Osteoblast (primary cell): ENCODE measurements at regions not wholly inside any gene's neighbourhood (a gene's known extent, or its start where the extent isn't known, plus 50 kb on each side); places are given as distances from the start of the nearest gene placed in this dataset.

Source experiments
- DNase-seq: peaks from one replicate; pipeline ENCODE4 v3.0.0; 2011; ENCODE audit warnings: low spot score, mixed read lengths; ENCODE audit not compliant: insufficient read length; ENCODE audit errors: missing footprints
- H2AFZ ChIP-seq: 2 replicates; pipeline ENCODE4 v1.6.0; 2011; ENCODE audit warnings: mild to moderate bottlenecking, low read length
- H3K27ac ChIP-seq: 2 replicates; pipeline ENCODE4 v1.5.1; 2011; ENCODE audit warnings: mild to moderate bottlenecking, low read depth, low read length, moderate library complexity
- H3K27me3 ChIP-seq: 2 replicates; pipeline ENCODE4 v1.6.0; 2012; ENCODE audit warnings: mild to moderate bottlenecking, control low read depth, inconsistent platforms, low read length, moderate library complexity; ENCODE audit not compliant: insufficient read depth
- H3K36me3 ChIP-seq: 2 replicates; pipeline ENCODE4 v1.5.1; 2011; ENCODE audit warnings: mild to moderate bottlenecking, low read length, control low read depth, moderate library complexity; ENCODE audit not compliant: insufficient read depth
- H3K4me1 ChIP-seq: 2 replicates; pipeline ENCODE4 v1.5.1; 2011; ENCODE audit warnings: mild to moderate bottlenecking, low read length, control low read depth, moderate library complexity; ENCODE audit not compliant: insufficient read depth
- H3K4me2 ChIP-seq: 2 replicates; pipeline ENCODE4 v1.6.0; 2011; ENCODE audit warnings: mild to moderate bottlenecking, low read length; ENCODE audit not compliant: insufficient read depth
- H3K4me3 ChIP-seq: fragments of 200-600 bp; sonication (generic); 3 replicates; pipeline ENCODE4 v1.5.1; 2012; ENCODE audit warnings: mild to moderate bottlenecking, low read length, inconsistent platforms; ENCODE audit not compliant: insufficient read depth
- H3K79me2 ChIP-seq: 2 replicates; pipeline ENCODE4 v1.6.0; 2012; ENCODE audit warnings: mild to moderate bottlenecking, low read length, control low read depth, inconsistent platforms; ENCODE audit not compliant: insufficient read depth
- H3K9me3 ChIP-seq: 2 replicates; pipeline ENCODE4 v1.5.1; 2011; ENCODE audit warnings: low read depth, low read length, control low read depth
- H4K20me1 ChIP-seq: 2 replicates; pipeline ENCODE4 v1.6.0; 2012; ENCODE audit warnings: mild to moderate bottlenecking, low read length, control low read depth; ENCODE audit not compliant: insufficient read depth
- CTCF ChIP-seq: IDR thresholded peaks from 2 replicates; pipeline ENCODE4 v1.5.1; 2011; ENCODE audit warnings: mild to moderate bottlenecking, low read depth, low read length, moderate library complexity; ENCODE audit errors: extremely low read depth

DNA sequence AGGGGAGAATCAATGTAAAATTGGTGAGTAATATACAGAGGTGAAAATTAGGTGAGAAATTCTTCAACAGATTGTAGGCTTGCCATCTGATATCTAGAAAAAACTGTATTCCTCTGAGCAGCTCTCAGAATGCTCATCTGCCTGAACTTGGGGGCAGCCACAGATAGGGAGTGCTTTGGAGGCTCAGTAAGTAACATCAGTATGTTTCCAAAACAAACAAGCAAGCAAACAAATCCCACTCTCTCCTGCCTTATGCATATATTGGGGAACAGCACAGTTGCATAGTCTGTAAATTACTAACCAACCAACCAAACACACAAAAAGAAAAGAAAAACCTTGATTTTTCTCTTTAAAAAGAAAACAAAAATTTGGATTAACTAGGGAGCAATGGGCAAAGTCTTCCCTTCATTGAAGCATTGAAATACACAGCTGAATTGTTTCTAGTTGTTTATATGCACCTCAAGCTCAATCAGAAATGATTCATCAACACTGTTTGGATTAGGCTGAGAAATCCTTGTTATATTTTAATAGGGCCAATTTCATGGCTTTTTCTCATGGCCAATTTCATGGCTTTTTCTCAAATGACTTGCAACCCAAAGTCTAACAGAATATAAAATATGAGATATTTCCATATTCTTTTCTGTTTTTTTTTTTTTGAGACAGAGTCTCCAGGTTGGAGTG is 50.1 kb upstream of the DEK start:
- TF ChIP-seq CTCF, result no peak
- H2AFZ ChIP-seq, result no peak overlapping the region
- H3K79me2 ChIP-seq, result no peaks in the 10 kb centered on the region
- no peak for DNase-seq
- H3K36me3 ChIP-seq, result no peaks in the 10 kb centered on the region
- H3K4me3 ChIP-seq, result no peak overlapping the region
- H3K27ac ChIP-seq, result no peak overlapping the region
- H3K4me1 ChIP-seq, result no peaks in the 10 kb centered on the region
- no peaks in the 10 kb centered on the region for H3K9me3 ChIP-seq
- H3K4me2 ChIP-seq, result no peak overlapping the region
- no peaks in the 10 kb centered on the region for H3K27me3 ChIP-seq
- H4K20me1 ChIP-seq, result no peaks in the 10 kb centered on the region
